HL-60 (cell line): ENCODE measurements at regions not wholly inside any gene's neighbourhood (a gene's known extent, or its start where the extent isn't known, plus 50 kb on each side); places are given as distances from the start of the nearest gene placed in this dataset.

ENCODE experiments used
- DNase-seq, 2 experiments: peaks; one replicate each; pipeline ENCODE4 v3.0.0-alpha.2; 2010 to 2020; ENCODE audit warnings: low read depth in 1 of 2, low spot score in 1 of 2
- H3K27ac ChIP-seq: fragments of 250-450 bp; sonication (Bioruptor Pico); replicated peaks from 2 replicates; pipeline ENCODE4 v1.5.1; 2020; ENCODE audit warnings: mild to moderate bottlenecking, moderate library complexity
- H3K27me3 ChIP-seq: fragments of 250-450 bp; sonication (Bioruptor Pico); 2 replicates; pipeline ENCODE4 v1.5.1; 2021; ENCODE audit warnings: mild to moderate bottlenecking, moderate library complexity; ENCODE audit not compliant: insufficient read depth, poor library complexity, severe bottlenecking
- H3K4me3 ChIP-seq: replicated peaks from 2 replicates; pipeline ENCODE4 v1.5.1; 2011; ENCODE audit warnings: mild to moderate bottlenecking, control low read depth, low read length; ENCODE audit not compliant: insufficient read depth
- GABPA ChIP-seq: IDR thresholded peaks from 2 replicates; pipeline ENCODE4 v1.6.1; 2012; ENCODE audit warnings: low read depth
- POLR2AphosphoS5 ChIP-seq: IDR thresholded peaks from 2 replicates; pipeline ENCODE4 v1.6.1; 2012; ENCODE audit warnings: low read depth
- SPI1 ChIP-seq: IDR thresholded peaks from 2 replicates; pipeline ENCODE4 v1.6.1; 2012; ENCODE audit warnings: low read depth, mild to moderate bottlenecking, borderline replicate concordance
- TF ChIP-seq, protein P1 (sequence below): IDR thresholded peaks from 2 replicates; pipeline ENCODE4 v1.6.1; 2012; ENCODE audit warnings: low read depth; ENCODE audit not compliant: insufficient replicate concordance
- TF ChIP-seq, protein P2 (sequence below): IDR thresholded peaks from one replicate; pipeline ENCODE4 v1.5.1; 2011; ENCODE audit warnings: low read length, control low read depth, inconsistent platforms; ENCODE audit not compliant: insufficient read depth

DNA sequence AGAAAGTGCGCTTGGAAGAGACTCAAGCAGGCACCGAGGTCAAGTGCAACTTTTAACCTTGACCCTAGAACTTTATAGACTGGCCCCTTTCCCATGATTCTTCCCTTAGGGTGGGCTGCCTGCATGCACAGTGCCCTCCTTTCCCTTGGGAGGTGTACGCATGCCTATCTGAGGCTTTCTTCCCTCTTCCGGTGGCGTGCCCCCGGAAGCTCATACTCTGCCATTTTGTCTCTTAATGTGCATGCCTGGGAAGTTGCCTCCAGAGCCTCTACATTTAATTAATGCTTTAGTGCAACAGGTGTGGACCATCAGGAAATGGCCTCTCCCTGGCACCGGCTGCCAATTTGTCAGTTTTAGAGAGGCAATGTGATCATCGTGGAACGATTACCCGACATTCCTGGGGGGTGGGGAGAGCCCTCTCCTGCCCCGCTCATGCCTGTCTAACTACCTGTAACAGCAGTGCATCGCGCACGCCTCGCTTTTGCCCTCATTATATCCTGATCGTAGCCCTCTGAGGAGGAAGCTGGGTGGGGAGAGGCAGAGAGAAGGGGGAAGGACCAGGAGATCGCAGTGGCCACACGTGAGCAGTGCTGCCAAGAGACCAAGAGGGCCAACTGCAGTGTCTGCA lies 194.8 kb downstream of the TFCP2L1 start:
- no peak overlapping the region for H3K4me3 ChIP-seq
- no peak for DNase-seq
- no peaks in the 10 kb centered on the region for H3K27me3 ChIP-seq
- H3K27ac ChIP-seq: no peak overlapping the region
- TF ChIP-seq GABPA (no peak), POLR2AphosphoS5 (no peak), SPI1 (no peak)
- TF ChIP-seq, protein P1, sequence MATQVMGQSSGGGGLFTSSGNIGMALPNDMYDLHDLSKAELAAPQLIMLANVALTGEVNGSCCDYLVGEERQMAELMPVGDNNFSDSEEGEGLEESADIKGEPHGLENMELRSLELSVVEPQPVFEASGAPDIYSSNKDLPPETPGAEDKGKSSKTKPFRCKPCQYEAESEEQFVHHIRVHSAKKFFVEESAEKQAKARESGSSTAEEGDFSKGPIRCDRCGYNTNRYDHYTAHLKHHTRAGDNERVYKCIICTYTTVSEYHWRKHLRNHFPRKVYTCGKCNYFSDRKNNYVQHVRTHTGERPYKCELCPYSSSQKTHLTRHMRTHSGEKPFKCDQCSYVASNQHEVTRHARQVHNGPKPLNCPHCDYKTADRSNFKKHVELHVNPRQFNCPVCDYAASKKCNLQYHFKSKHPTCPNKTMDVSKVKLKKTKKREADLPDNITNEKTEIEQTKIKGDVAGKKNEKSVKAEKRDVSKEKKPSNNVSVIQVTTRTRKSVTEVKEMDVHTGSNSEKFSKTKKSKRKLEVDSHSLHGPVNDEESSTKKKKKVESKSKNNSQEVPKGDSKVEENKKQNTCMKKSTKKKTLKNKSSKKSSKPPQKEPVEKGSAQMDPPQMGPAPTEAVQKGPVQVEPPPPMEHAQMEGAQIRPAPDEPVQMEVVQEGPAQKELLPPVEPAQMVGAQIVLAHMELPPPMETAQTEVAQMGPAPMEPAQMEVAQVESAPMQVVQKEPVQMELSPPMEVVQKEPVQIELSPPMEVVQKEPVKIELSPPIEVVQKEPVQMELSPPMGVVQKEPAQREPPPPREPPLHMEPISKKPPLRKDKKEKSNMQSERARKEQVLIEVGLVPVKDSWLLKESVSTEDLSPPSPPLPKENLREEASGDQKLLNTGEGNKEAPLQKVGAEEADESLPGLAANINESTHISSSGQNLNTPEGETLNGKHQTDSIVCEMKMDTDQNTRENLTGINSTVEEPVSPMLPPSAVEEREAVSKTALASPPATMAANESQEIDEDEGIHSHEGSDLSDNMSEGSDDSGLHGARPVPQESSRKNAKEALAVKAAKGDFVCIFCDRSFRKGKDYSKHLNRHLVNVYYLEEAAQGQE: no peak
- TF ChIP-seq, protein P2, sequence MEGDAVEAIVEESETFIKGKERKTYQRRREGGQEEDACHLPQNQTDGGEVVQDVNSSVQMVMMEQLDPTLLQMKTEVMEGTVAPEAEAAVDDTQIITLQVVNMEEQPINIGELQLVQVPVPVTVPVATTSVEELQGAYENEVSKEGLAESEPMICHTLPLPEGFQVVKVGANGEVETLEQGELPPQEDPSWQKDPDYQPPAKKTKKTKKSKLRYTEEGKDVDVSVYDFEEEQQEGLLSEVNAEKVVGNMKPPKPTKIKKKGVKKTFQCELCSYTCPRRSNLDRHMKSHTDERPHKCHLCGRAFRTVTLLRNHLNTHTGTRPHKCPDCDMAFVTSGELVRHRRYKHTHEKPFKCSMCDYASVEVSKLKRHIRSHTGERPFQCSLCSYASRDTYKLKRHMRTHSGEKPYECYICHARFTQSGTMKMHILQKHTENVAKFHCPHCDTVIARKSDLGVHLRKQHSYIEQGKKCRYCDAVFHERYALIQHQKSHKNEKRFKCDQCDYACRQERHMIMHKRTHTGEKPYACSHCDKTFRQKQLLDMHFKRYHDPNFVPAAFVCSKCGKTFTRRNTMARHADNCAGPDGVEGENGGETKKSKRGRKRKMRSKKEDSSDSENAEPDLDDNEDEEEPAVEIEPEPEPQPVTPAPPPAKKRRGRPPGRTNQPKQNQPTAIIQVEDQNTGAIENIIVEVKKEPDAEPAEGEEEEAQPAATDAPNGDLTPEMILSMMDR: no peak

DNA sequence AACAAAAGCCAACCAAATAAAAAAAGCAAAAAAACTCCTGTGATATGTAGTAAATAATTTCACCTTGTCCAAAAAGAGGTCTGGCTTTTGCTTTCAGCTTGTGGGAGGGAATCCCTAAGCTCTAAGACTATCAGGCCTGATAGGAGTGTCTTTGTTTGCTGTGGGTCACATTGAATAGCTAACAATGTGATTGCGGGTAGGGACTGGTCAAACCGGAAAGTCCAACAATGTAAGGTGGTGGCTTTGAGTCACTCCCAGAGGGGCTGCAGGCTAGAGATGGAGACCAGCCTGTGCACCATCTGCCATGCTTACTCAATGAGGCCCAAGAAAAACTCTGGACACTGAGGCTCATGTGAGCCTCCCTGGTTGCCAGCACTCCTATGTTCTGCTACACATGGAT lies 192.9 kb downstream of the TFCP2L1 start:
- H3K4me3 ChIP-seq: no peak overlapping the region
- no peak for DNase-seq
- no peaks in the 10 kb centered on the region for H3K27me3 ChIP-seq
- H3K27ac ChIP-seq: no peak overlapping the region
- TF ChIP-seq SPI1 (no peak), POLR2AphosphoS5 (no peak), GABPA (no peak)
- TF ChIP-seq, protein P2: no peak
- TF ChIP-seq, protein P1: no peak

DNA sequence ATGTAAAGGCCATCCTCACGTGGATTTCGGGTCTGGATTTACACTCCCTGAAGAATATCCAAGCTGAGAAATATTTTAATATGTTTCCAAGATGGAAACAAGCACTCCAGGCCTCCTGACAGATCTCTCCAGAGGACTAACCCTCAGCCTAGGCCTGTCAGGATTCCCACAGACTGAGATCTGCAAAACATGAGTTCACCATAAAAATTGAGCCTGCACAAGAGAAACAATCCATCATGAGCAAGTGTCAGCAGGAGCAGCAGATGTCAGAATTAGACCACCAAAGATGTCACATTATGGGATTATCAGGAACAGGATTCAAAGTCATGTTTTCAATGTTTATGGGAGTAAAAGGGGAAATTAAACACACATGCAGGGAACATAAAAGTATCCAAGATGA lies 191.3 kb downstream of the TFCP2L1 start:
- no peak for TF ChIP-seq POLR2AphosphoS5
- no peaks in the 10 kb centered on the region for H3K27me3 ChIP-seq
- no peak overlapping the region for H3K27ac ChIP-seq
- H3K4me3 ChIP-seq: no peak overlapping the region
- no peak for DNase-seq

DNA sequence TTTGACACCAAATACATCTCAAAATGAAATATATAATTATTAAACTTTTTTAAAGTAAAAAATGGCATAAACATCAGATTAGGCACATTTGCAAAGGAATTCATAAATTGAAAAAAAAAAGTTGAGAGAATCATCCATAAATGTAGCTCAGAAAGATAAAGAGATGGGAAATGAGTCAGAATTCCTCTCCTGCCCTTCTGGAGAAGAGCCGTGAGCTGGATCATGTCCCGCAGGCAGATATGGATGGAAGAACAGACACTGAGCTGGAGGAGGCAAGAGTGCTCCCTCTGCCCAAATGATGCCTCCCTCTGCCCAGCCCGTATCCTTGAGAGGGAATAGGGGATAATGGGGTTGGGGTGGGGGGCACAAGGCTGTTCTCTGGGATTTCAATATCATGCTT lies 190.9 kb downstream of the TFCP2L1 start:
- TF ChIP-seq GABPA (no peak), POLR2AphosphoS5 (no peak), SPI1 (no peak)
- TF ChIP-seq, protein P1: no peak
- TF ChIP-seq, protein P2: no peak
- Histone ChIP-seq H3K27me3 (no peaks in the 10 kb centered on the region), H3K4me3 (no peak overlapping the region), H3K27ac (no peak overlapping the region)
- DNase-seq: no peak
